Lower leg skin (tissue), 3 donors: ENCODE measurements at regions not wholly inside any gene's neighbourhood (a gene's known extent, or its start where the extent isn't known, plus 50 kb on each side); places are given as distances from the start of the nearest gene placed in this dataset.

Experiments
- CTCF ChIP-seq, 3 donors: fragments of 450-650 bp; IDR thresholded peaks; one replicate each; pipeline ENCODE4 v1.5.1; 2016; ENCODE audit warnings: antibody characterized with exemption in 3 of 3, mild to moderate bottlenecking in 3 of 3, moderate library complexity in 2 of 3
- POLR2A ChIP-seq, 2 donors: fragments of 450-650 bp; IDR thresholded peaks; one replicate each; pipeline ENCODE4 v1.6.1; 2016 to 2017; ENCODE audit warnings: antibody characterized with exemption in 2 of 2, mild to moderate bottlenecking in 1 of 2, moderate library complexity in 1 of 2

DNA sequence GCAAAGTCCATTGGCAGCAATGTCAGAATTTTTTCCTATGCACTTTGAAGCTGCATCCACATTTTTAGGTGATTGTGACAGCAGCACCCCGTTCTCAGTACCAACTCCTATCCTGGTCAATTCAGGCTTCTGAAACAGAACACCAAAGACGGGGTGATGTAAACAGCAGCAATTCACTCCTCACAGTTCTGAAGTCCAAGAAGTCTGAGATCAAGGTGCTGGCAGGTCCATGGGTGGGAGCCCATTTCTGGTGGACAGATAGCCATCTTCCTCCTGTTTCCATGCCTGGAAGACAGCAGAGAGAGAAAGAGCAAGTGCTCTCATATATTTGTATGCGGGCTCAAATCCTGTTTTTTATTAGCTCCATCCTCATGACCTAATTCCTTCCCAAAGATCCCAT lies 471.2 kb downstream of the BRD1 start:
- TF ChIP-seq POLR2A (IDR thresholded peaks at IDR 0.05) (no peak), CTCF (IDR thresholded peaks at IDR 0.05) (no peak)
